IPS DF 4.7 (cell line): ENCODE measurements at regions not wholly inside any gene's neighbourhood (a gene's known extent, or its start where the extent isn't known, plus 50 kb on each side); places are given as distances from the start of the nearest gene placed in this dataset.

Experiments used
- DNase-seq: peaks from one replicate; pipeline ENCODE4 v3.0.0-alpha.2; 2013; ENCODE audit warnings: low spot score; ENCODE audit errors: extremely low read depth

DNA sequence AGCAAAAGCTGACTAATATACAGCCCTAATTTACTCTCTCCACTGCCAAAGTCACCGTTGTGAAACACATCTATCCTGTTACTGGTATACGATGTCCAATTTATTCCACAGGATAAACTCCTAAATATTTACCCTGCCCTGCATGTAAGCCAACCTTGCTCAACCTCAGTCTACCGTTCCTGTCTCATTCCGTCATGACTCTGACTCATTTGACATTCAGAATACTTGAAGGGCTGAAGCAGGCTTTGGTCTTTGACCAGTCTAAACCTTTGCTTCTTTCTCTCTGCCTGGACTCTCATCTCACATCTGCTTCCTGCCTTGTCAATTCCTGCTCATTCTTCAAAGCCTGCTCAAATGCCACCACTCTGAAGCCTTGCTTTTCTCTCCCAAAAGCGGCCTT is 157.5 kb downstream of the SCP2D1 start:
- DNase-seq: no peak

- no peak for DNase-seq
Observed at GRCh38 chr20:18971574-18971973, 158.0 kb downstream of the SCP2D1 start.

- no peak for DNase-seq
Observed at GRCh38 chr20:18972251-18972876, 158.8 kb downstream of the SCP2D1 start.

DNA sequence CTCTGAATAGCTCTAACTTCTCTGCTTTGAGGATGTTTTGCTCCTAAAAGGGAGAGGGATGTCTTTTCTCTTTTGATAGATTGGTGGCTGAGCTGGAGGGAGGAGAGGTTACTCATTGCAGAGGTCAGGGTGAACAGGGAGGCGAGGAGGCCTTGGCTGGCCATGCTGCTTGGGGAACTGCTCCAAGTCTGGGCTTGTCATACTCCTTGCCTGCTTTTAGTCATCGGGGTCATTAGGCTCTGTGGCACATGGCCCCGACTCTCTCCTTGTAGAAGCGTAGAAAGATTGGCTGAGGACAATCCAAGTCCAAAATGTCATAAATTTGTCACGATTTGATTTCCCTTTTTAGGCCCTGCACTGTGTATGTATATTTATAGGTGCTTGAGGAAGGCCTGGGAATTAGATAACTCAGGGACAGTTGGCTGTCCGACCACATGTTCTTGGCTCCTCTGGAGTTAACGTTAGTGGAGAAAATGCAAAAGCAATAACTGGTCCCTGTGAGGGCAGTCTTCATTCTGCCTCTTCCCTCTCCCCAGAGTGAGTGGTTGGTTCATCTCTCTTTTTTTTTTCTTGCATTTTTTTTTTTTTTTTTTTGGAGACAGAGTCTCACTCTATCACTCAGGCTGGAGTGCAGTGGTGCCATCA is 160.1 kb downstream of the SCP2D1 start:
- no peak for DNase-seq

- no peak for DNase-seq
Observed at GRCh38 chr20:18974660-18975059, 161.1 kb downstream of the SCP2D1 start.

- no peak for DNase-seq
Observed at GRCh38 chr20:18977441-18977840, 163.9 kb downstream of the SCP2D1 start.

- no peak for DNase-seq
Observed at GRCh38 chr20:18978311-18978710, 164.7 kb downstream of the SCP2D1 start.

DNA sequence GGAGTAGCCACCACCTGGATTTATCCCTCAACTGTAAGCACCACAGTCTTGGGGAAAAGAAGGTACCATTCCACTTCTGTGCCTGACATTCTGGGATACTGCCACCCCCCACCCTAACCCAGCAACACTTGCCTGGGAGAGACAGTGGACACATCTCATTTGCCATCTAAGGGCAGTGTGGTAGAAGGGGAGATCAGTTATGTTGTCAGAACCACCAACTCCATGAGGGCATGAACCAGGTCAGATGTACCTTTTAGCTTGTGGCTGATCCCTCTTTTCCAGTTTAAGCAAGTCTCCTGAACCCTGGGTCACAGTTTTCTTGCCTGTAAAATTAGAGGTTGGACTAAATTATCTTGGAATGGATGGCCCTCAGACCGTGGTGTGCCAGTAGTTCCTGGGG is 165.5 kb downstream of the SCP2D1 start:
- no peak for DNase-seq

GRCh38 chr20:18981962-18982539 is 168.5 kb downstream of the SCP2D1 start:
- DNase-seq: no peak

DNA sequence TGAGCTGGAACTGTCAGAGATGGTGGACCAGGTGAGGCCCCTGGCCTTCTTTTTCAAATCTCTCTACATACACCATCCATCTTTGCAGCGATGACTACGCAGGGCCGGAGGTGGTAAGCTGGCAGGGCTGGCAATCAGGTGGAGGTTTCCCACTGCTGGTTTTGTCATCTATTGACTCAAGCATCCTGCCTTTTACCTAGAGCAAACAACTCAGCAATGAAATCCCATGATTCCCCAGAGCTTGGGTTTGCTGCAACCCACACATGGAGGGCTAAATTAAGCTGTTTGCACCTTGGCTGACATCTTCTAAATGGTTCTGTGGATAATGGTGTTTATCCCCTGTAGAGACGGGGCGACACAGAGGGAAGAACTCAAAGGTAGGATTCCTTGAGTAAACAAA is 170.2 kb downstream of the SCP2D1 start:
- DNase-seq: no peak

GRCh38 chr20:18984238-18985200 is 170.9 kb downstream of the SCP2D1 start:
- DNase-seq: no peak

- DNase-seq: no peak
Observed at GRCh38 chr20:18985551-18985950, 172.0 kb downstream of the SCP2D1 start.

- no peak for DNase-seq
Observed at GRCh38 chr20:18986146-18986830, 172.7 kb downstream of the SCP2D1 start.

GRCh38 chr20:18986895-18987580 is 173.5 kb downstream of the SCP2D1 start:
- no peak for DNase-seq

GRCh38 chr20:18987781-18988360 is 174.3 kb downstream of the SCP2D1 start:
- DNase-seq: no peak

GRCh38 chr20:18988701-18989100 is 175.1 kb downstream of the SCP2D1 start:
- no peak for DNase-seq

- DNase-seq: no peak
Observed at GRCh38 chr20:18989736-18990474, 176.3 kb downstream of the SCP2D1 start.

DNA sequence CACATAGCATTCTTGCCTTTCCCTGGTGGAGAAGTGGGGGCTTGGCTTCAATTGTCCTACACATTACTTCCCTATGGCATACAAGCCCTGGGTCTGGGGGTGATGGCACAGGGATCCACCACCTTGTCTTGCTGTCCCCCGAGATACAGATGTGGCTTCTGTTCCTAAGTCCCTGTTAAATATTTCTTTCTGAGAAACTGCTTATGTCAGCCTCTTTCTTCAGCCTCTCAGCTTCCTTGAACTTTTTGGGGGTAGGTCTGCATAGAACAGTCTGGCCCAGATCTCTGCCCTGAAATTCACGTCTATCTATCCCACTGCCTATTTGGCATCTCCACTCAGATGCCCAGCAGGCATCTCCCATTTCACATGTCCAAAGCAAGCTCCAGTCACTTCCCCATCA is 177.4 kb downstream of the SCP2D1 start:
- no peak for DNase-seq

- DNase-seq: no peak
Observed at GRCh38 chr20:18992418-18992817, 178.8 kb downstream of the SCP2D1 start.

GRCh38 chr20:18995455-18995854 is 181.9 kb downstream of the SCP2D1 start:
- DNase-seq: no peak
